Right atrium auricular region (tissue), 2 donors: ENCODE measurements at regions not wholly inside any gene's neighbourhood (a gene's known extent, or its start where the extent isn't known, plus 50 kb on each side); places are given as distances from the start of the nearest gene placed in this dataset.
"Not testable (repeated sequence)": the region's sequence is repeated elsewhere in the genome, so short reads cannot be mapped to it uniquely, and the experiment has no call there.

Source experiments
- DNase-seq: peaks from one replicate; pipeline ENCODE4 v3.0.0-alpha.2; 2019; ENCODE audit warnings: low spot score
- H3K27ac ChIP-seq, 2 donors: fragments of 200-600 bp; sonication (generic); 1 replicate in 1 of 2; 2 replicates in 1 of 2; pipeline ENCODE4 v1.5.1; 2016 to 2019
- H3K27me3 ChIP-seq, 2 donors: fragments of 200-600 bp; sonication (generic); one replicate each; pipeline versions ENCODE4 v1.5.1 to v1.6.0; 2017 to 2019
- H3K36me3 ChIP-seq: fragments of 200-600 bp; sonication (generic); one replicate; pipeline ENCODE4 v1.5.1; 2016
- H3K4me1 ChIP-seq, 2 donors: fragments of 200-600 bp; sonication (generic); one replicate each; pipeline versions ENCODE4 v1.5.1 to v1.6.0; 2017 to 2019
- H3K4me3 ChIP-seq, 2 donors: fragments of 200-600 bp; sonication (generic); 1 replicate in 1 of 2; 2 replicates in 1 of 2; pipeline ENCODE4 v1.5.1; 2017 to 2019; ENCODE audit warnings: mild to moderate bottlenecking in 1 of 2, moderate library complexity in 1 of 2
- H3K9me3 ChIP-seq, 2 donors: fragments of 200-600 bp; sonication (generic); one replicate each; pipeline ENCODE4 v1.5.1; 2019
- TF ChIP-seq, protein P1 (sequence below), 2 donors: fragments of 200-600 bp; sonication (generic); IDR thresholded peaks; one replicate each; pipeline ENCODE4 v1.5.1; 2019; ENCODE audit warnings: antibody characterized with exemption in 2 of 2

DNA sequence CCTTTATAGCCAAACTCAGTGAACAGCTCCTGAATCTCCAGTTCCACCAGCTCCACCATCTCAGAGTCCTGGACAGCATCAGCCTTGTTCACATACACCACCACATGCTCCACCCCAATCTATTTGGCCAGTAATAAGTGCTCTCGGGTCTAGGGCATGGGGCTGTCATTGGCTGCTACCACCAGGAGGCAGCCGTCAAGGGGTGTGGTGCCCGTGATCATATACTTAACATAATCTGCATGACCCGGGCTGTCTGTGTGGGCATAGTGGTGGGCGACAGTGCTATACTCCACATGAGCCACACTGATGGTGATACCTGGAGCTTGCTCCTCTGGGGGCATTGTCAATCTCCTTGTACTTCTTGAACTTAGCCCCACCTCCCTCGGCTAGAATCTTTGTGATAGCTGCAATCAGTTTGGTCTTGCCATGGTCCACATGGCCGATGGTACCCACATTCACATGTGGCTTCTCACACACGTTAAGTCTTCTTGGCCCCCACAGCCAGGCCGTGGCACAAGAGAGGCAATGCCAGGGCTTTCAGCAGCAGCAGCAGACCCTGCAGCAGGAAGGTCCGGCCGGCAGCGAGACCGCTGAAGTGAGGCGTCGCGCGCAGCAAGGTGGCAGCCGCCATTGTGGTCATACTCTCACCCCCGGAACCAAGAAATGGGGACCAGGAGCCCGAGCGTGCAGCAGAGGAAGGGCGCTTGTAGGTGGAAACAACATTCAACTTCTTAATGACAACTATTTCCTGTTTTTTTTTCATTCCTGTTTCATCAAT lies 210.3 kb upstream of the WSB1 start:
- TF ChIP-seq, protein P1, sequence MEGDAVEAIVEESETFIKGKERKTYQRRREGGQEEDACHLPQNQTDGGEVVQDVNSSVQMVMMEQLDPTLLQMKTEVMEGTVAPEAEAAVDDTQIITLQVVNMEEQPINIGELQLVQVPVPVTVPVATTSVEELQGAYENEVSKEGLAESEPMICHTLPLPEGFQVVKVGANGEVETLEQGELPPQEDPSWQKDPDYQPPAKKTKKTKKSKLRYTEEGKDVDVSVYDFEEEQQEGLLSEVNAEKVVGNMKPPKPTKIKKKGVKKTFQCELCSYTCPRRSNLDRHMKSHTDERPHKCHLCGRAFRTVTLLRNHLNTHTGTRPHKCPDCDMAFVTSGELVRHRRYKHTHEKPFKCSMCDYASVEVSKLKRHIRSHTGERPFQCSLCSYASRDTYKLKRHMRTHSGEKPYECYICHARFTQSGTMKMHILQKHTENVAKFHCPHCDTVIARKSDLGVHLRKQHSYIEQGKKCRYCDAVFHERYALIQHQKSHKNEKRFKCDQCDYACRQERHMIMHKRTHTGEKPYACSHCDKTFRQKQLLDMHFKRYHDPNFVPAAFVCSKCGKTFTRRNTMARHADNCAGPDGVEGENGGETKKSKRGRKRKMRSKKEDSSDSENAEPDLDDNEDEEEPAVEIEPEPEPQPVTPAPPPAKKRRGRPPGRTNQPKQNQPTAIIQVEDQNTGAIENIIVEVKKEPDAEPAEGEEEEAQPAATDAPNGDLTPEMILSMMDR (IDR thresholded peaks at IDR 0.05), result no peak
- Histone ChIP-seq H3K36me3 (no peaks in the 10 kb centered on the region), H3K4me1 (no peaks in the 10 kb centered on the region), H3K9me3 (no peaks in the 10 kb centered on the region), H3K27me3 (no peaks in the 10 kb centered on the region), H3K27ac (no peak overlapping the region), H3K4me3 (no peak overlapping the region)
- no peak for DNase-seq

DNA sequence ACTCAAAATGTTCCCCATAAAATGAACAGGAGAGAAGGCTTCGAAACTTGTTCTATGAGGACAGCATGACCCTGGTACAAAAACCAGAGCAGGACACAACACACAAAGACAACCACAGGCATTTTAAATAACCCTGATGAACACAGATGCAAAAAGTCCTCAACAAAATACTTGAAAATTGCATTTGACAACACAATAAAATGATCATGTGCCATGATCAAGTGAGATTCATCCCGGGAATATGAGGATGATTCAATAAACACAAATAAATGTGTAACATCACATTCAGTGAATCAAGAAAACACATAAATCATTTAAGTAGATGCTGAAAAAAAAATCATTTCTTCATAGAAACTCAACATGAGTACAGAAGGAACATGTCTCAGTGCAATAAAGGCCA lies 208.4 kb upstream of the WSB1 start:
- H3K4me3 ChIP-seq, result no peak overlapping the region
- no peak for DNase-seq
- H3K27ac ChIP-seq, result no peak overlapping the region
- TF ChIP-seq, protein P1 (IDR thresholded peaks at IDR 0.05), result no peak
- H3K36me3 ChIP-seq, result no peaks in the 10 kb centered on the region
- no peaks in the 10 kb centered on the region for H3K27me3 ChIP-seq
- H3K9me3 ChIP-seq, result no peaks in the 10 kb centered on the region
- H3K4me1 ChIP-seq, result no peaks in the 10 kb centered on the region

DNA sequence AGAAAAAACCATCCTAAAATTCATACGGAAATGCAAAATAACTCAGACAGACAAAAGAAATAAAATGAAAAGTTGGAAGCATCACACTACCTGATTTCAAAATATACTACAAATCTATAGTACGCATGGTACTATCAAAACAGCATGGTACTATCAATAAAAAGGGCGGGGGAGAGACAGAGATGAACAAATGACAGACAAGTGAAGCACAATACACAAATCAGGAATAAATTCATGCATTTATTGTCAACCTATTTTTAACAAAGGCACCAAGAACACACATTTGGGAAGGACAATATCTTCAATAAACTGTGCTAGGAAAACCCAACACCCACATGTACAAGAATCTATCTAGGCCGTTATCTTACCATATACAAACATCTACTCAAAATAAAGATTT lies 207.4 kb upstream of the WSB1 start:
- no peaks in the 10 kb centered on the region for H3K4me1 ChIP-seq
- H3K27ac ChIP-seq, result no peak overlapping the region
- TF ChIP-seq, protein P1 (IDR thresholded peaks at IDR 0.05), result no peak
- no peaks in the 10 kb centered on the region for H3K27me3 ChIP-seq
- DNase-seq, result no peak
- no peaks in the 10 kb centered on the region for H3K9me3 ChIP-seq
- no peaks in the 10 kb centered on the region for H3K36me3 ChIP-seq
- no peak overlapping the region for H3K4me3 ChIP-seq

DNA sequence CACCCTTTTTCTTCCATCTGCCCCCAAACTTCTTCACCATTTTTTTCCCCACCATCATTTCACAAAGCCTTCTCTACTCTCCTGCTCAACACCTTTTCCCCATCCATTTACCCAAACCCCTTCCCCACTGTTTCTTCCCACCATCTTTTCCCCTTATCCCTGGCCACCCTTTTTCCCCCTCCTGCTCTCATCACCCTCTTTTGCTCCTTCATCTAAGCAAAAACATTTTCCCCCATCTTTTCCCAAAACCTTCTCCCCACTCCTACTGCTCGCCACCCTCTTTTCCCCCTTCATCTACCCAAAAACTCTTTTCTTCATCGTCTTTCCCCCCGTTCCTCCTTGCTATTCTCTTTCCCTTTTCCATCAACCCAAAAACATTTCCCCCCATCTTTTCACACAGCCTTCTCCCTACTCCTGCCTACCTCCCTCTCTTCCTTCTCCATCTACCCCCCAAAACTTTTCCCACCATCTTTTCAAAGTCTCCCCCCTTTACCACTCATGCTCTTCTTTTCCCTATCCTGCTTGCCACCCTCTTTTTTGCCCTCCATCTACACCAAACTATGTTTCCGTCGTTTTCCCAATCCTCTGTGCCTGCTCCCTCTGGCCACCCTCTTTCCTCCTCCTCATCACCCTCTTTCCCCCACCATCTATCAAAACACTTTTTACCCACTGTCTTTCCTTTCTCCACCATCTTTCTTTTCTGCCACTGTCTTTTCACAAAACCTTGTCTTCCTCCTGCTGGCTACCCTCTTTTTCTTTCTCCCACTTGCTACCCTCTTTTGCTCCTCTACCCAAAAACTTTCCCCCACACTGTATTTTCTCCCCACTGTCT lies 205.8 kb upstream of the WSB1 start:
- Histone ChIP-seq H3K27me3 (no peaks in the 10 kb centered on the region), H3K4me1 (no peaks in the 10 kb centered on the region), H3K36me3 (no peaks in the 10 kb centered on the region), H3K9me3 (no peaks in the 10 kb centered on the region), H3K27ac (no peak overlapping the region), H3K4me3 (no peak overlapping the region)
- TF ChIP-seq, protein P1 (IDR thresholded peaks at IDR 0.05), result no peak
- DNase-seq, result no peak

DNA sequence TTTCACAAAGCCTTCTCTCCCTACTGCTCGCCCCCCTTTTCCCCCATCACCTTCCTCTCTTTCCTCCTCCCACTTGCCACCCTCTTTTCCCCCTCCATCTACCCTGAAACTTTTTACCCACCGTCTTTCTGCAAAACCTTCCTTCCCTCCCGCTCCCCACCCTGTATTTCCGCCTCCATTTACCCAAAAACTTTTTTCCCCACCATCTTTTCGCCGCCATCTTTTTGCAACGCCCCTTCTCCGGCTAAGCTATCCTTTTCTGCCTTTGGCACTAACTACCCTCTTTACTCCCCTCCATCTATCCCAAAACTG lies 205.2 kb upstream of the WSB1 start:
- H3K27me3 ChIP-seq, result no peaks in the 10 kb centered on the region
- no peak overlapping the region for H3K27ac ChIP-seq
- TF ChIP-seq, protein P1 (IDR thresholded peaks at IDR 0.05), result no peak
- H3K4me1 ChIP-seq, result no peaks in the 10 kb centered on the region
- no peaks in the 10 kb centered on the region for H3K9me3 ChIP-seq
- no peak overlapping the region for H3K4me3 ChIP-seq
- no peak for DNase-seq
- H3K36me3 ChIP-seq, result no peaks in the 10 kb centered on the region

DNA sequence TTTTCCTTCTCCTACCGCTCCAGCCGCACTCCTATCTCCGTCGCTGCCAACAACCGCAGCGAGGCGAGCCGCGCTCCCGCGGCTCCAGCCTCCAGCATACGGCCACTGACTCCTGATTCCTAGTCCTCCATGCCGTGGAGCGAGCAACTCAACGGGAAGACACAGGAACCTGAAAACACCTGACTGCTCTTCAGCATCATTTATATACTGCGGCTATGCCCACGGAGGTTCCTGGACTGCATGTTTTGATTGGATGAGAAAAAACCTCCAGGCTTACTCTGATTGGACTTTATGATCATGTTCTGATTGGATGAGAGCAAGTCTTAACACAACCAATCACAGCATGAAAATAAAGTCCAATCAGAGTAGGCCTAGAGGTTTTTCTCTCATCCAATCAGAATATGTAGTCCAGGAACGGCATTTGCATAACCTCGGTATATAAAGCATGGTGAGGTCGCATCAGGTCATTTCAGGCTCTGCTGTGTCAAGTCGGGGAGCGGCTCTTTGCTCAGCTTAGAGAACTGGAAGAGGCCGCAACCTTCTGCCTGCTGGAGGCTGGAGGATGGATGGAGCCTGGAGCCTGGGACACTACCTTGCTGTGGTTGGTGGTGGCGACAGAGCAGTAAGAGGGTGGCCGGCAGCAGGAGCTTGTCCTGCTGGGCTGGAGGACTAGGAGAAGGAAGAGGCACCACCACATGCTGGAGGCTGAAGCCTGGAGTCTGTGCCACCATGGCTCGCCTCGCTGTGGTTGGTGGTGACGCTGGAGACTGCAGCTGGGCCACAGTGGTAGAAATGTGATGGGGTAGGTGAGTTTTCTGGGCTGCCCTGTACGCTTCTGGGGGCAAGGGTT lies 204.6 kb upstream of the WSB1 start:
- H3K27ac ChIP-seq, H3K27me3 ChIP-seq, H3K4me1 ChIP-seq, DNase-seq, H3K36me3 ChIP-seq, H3K9me3 ChIP-seq, H3K4me3 ChIP-seq: not testable (repeated sequence)
